ENCODE measurements at regions not wholly inside any gene's neighbourhood (a gene's known extent, or its start where the extent isn't known, plus 50 kb on each side); places are given as distances from the start of the nearest gene placed in this dataset.

- H3K9me3 Mint-ChIP-seq (ENCODE audit: unreplicated experiment), result no peaks in the 10 kb centered on the region
- H3K27ac Mint-ChIP-seq (ENCODE audit: unreplicated experiment), result no peak overlapping the region
- H3K4me3 Mint-ChIP-seq (ENCODE audit: unreplicated experiment), result no peak overlapping the region
- H3K27me3 Mint-ChIP-seq (ENCODE audit: unreplicated experiment), result peaks cover 16% of the 10 kb centered on the region
- TF ChIP-seq, protein P1, sequence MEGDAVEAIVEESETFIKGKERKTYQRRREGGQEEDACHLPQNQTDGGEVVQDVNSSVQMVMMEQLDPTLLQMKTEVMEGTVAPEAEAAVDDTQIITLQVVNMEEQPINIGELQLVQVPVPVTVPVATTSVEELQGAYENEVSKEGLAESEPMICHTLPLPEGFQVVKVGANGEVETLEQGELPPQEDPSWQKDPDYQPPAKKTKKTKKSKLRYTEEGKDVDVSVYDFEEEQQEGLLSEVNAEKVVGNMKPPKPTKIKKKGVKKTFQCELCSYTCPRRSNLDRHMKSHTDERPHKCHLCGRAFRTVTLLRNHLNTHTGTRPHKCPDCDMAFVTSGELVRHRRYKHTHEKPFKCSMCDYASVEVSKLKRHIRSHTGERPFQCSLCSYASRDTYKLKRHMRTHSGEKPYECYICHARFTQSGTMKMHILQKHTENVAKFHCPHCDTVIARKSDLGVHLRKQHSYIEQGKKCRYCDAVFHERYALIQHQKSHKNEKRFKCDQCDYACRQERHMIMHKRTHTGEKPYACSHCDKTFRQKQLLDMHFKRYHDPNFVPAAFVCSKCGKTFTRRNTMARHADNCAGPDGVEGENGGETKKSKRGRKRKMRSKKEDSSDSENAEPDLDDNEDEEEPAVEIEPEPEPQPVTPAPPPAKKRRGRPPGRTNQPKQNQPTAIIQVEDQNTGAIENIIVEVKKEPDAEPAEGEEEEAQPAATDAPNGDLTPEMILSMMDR (IDR thresholded peaks at IDR 0.05), result no peak
- peaks cover 18% of the 10 kb centered on the region for H3K4me1 Mint-ChIP-seq (ENCODE audit: unreplicated experiment)
- DNase-seq (ENCODE audit: extremely low spot score, unreplicated experiment), result peak; percentile 82
- H3K36me3 Mint-ChIP-seq (ENCODE audit: unreplicated experiment), result no peaks in the 10 kb centered on the region
Observed at GRCh38 chr22:44438481-44439131, 59.4 kb downstream of the RTL6 start.

GRCh38 chr22:44438056-44438455 lies 60.0 kb downstream of the RTL6 start:
- Mint-ChIP-seq H3K27ac (ENCODE audit: unreplicated experiment) (no peak overlapping the region), H3K4me3 (ENCODE audit: unreplicated experiment) (no peak overlapping the region), H3K9me3 (ENCODE audit: unreplicated experiment) (no peaks in the 10 kb centered on the region), H3K36me3 (ENCODE audit: unreplicated experiment) (no peaks in the 10 kb centered on the region), H3K27me3 (ENCODE audit: unreplicated experiment) (peaks cover 20% of the 10 kb centered on the region), H3K4me1 (ENCODE audit: unreplicated experiment) (peaks cover 13% of the 10 kb centered on the region)
- TF ChIP-seq, protein P1 (IDR thresholded peaks at IDR 0.05), result no peak
- no peak for DNase-seq (ENCODE audit: extremely low spot score, unreplicated experiment)

- peaks cover 20% of the 10 kb centered on the region for H3K27me3 Mint-ChIP-seq (ENCODE audit: unreplicated experiment)
- H3K4me3 Mint-ChIP-seq (ENCODE audit: unreplicated experiment), result no peak overlapping the region
- no peaks in the 10 kb centered on the region for H3K36me3 Mint-ChIP-seq (ENCODE audit: unreplicated experiment)
- TF ChIP-seq, protein P1 (IDR thresholded peaks at IDR 0.05), result no peak
- DNase-seq (ENCODE audit: extremely low spot score, unreplicated experiment), result no peak
- no peak overlapping the region for H3K27ac Mint-ChIP-seq (ENCODE audit: unreplicated experiment)
- H3K4me1 Mint-ChIP-seq (ENCODE audit: unreplicated experiment), result peaks cover 10% of the 10 kb centered on the region
- no peaks in the 10 kb centered on the region for H3K9me3 Mint-ChIP-seq (ENCODE audit: unreplicated experiment)
Observed at GRCh38 chr22:44437216-44438055, 60.6 kb downstream of the RTL6 start.

GRCh38 chr22:44436736-44437135 lies 61.3 kb downstream of the RTL6 start:
- Mint-ChIP-seq H3K9me3 (ENCODE audit: unreplicated experiment) (no peaks in the 10 kb centered on the region), H3K4me3 (ENCODE audit: unreplicated experiment) (no peak overlapping the region), H3K4me1 (ENCODE audit: unreplicated experiment) (peaks cover 8% of the 10 kb centered on the region), H3K36me3 (ENCODE audit: unreplicated experiment) (no peaks in the 10 kb centered on the region), H3K27ac (ENCODE audit: unreplicated experiment) (no peak overlapping the region), H3K27me3 (ENCODE audit: unreplicated experiment) (peaks cover 27% of the 10 kb centered on the region)
- TF ChIP-seq, protein P1 (IDR thresholded peaks at IDR 0.05), result no peak
- no peak for DNase-seq (ENCODE audit: extremely low spot score, unreplicated experiment)

DNA sequence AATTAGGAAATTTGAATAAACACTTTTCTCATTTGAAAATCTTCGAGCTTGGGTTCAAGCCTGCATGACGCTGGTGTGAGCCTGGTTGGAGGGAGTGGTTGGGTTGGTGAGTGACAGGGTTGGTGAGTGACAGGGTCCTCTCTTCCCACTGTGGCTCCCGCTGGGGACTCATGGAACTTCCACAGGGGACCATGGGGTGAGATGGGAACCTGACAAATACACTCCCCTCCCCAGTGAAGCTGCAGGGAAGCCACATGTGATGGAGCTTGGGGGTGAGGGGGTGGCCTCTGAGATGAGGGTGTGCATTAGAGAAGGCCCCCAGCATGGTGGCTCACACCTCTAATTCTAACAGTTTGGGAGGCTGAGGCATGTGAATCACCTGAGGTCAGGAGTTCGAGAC lies 66.8 kb downstream of the RTL6 start:
- DNase-seq (ENCODE audit: extremely low spot score, unreplicated experiment), result no peak
- Mint-ChIP-seq H3K9me3 (ENCODE audit: unreplicated experiment) (no peaks in the 10 kb centered on the region), H3K4me1 (ENCODE audit: unreplicated experiment) (peaks cover 12% of the 10 kb centered on the region), H3K27me3 (ENCODE audit: unreplicated experiment) (peaks cover 38% of the 10 kb centered on the region), H3K4me3 (ENCODE audit: unreplicated experiment) (no peak overlapping the region), H3K36me3 (ENCODE audit: unreplicated experiment) (no peaks in the 10 kb centered on the region), H3K27ac (ENCODE audit: unreplicated experiment) (no peak overlapping the region)
- TF ChIP-seq, protein P1 (IDR thresholded peaks at IDR 0.05), result no peak
